GM12873 (cell line): ENCODE measurements at regions not wholly inside any gene's neighbourhood (a gene's known extent, or its start where the extent isn't known, plus 50 kb on each side); places are given as distances from the start of the nearest gene placed in this dataset.

Experiments used
- CTCF ChIP-seq: IDR thresholded peaks from 2 replicates; pipeline ENCODE4 v1.5.1; 2012; ENCODE audit warnings: low read depth, mild to moderate bottlenecking, moderate library complexity, low read length, control low read depth; ENCODE audit not compliant: insufficient read depth; ENCODE audit errors: missing control alignments

DNA sequence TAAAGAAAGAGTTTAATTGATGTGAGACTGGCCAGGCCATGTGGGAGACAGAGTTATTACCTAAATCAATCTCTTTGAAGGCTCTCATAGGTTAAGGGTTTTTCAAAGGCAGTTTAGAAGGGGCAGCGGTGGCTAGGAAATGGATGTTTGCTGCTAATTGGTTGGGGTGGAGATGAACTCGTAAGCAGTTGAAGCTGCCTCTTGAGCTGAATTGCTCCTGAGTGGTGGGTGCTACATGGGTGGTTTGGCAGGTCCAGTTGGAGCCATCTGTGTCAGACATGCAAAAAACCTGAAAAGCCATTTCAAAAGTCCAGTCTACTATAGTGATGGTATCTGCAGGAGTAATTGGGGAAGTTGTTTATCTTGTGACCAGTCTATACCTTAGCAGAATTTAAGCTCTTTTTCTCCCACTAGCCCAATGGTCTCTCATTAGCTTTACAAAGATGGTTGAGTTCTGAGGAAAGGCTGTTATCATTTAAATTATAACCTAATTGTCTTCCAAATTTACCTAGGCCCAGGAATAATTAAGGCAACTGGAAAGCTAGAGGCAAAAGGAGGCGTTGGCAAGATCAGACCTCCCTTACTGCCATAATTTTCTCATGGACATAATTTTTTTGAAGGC, 762.4 kb upstream of the FRG1 start:
- TF ChIP-seq CTCF: no peak

- no peak for TF ChIP-seq CTCF
Measured at GRCh38 chr4:189185810-189186432, 754.8 kb upstream of the FRG1 start.

GRCh38 chr4:189187531-189188052, 753.1 kb upstream of the FRG1 start:
- TF ChIP-seq CTCF: no peak

DNA sequence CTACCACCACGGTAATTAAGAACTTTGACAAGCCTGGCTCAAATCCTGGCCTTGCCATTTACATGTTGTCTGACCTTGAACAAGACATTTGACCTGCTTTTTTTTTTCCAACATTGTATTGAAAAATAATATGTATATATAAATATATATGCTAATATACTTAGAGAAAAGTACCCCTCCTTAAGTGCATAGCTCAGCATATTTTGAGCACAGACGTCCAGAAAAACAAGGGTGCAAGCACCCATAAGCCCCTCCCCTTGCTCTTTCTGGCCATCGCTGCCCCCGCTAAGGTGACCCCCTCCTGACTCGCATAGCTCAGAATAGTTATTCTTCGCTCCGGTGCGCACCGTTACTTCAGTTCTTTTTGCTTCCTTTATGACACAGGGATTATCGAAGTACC, 742.0 kb upstream of the FRG1 start:
- TF ChIP-seq CTCF: no peak

- TF ChIP-seq CTCF: no peak
Measured at GRCh38 chr4:189200353-189200752, 740.3 kb upstream of the FRG1 start.

- TF ChIP-seq CTCF: peak; percentile 60
Measured at GRCh38 chr4:189202182-189202868, 738.3 kb upstream of the FRG1 start.

GRCh38 chr4:189202869-189203271, 737.8 kb upstream of the FRG1 start:
- TF ChIP-seq CTCF: no peak
